ENCODE measurements at regions not wholly inside any gene's neighbourhood (a gene's known extent, or its start where the extent isn't known, plus 50 kb on each side); places are given as distances from the start of the nearest gene placed in this dataset.

DNA sequence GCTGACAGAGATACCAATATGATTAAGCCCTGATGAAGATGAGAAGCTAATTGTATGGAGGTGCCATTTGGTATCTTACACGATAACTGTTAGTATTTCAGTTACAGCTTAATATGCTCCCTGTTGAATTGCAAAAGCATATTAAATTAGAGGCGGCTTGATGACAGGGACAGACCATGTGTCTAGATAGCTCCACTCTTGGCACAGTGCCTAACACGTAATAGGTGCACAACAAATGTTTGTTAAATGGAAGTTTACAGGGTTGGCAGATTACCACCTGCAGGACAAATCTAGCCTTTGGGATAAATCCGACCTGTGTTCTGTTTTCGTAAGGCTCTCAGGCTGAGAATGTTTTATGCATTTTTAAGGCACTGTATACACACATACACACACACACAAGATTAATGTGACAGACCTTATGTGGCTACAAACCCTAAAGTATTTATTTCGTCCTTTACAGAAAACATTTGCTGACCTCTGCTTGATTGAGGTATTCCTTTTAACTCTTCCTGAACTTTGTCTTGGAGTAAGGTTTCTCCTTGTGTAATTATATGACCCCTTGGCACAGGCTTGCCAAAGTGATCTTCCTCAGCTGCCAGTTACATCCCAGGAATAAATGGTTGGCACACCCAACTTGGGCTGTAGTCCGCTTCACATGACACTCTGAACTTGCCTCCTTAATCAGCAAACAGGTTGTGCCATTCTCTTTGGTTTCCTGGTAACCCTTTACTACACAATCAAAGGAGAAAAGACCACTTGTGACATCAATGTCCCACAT lies 348.9 kb downstream of the HRH4 start:
- H3K36me3 ChIP-seq (ENCODE audit: control insufficient read depth in 4 of 4, insufficient read depth in 3 of 4, low read depth in 1 of 4, low read length in 3 of 4) = no peaks in the 10 kb centered on the region
- 66% methylated on average over 7 of the region's 7 CpGs for WGBS
- H3K4me1 ChIP-seq (ENCODE audit: control insufficient read depth in 4 of 4, insufficient read depth in 4 of 4, low read length in 3 of 4) = no peaks in the 10 kb centered on the region
- H3K4me3 ChIP-seq (ENCODE audit: low read depth in 1 of 3, low read length in 3 of 3) = no peak overlapping the region
- no peak for TF ChIP-seq GABPA (IDR thresholded peaks at IDR 0.05 in 1 of 2, conservative IDR thresholded peaks at IDR 0.05 in 1 of 2)
- no peak for TF ChIP-seq RXRA (IDR thresholded peaks at IDR 0.05)
- no peak for TF ChIP-seq JUND (IDR thresholded peaks at IDR 0.05)
- no peak for TF ChIP-seq SP1 (IDR thresholded peaks at IDR 0.05)
- TF ChIP-seq EGR1 (IDR thresholded peaks at IDR 0.05; ENCODE audit: low read depth in 2 of 2) = no peak
- TF ChIP-seq, protein P1, sequence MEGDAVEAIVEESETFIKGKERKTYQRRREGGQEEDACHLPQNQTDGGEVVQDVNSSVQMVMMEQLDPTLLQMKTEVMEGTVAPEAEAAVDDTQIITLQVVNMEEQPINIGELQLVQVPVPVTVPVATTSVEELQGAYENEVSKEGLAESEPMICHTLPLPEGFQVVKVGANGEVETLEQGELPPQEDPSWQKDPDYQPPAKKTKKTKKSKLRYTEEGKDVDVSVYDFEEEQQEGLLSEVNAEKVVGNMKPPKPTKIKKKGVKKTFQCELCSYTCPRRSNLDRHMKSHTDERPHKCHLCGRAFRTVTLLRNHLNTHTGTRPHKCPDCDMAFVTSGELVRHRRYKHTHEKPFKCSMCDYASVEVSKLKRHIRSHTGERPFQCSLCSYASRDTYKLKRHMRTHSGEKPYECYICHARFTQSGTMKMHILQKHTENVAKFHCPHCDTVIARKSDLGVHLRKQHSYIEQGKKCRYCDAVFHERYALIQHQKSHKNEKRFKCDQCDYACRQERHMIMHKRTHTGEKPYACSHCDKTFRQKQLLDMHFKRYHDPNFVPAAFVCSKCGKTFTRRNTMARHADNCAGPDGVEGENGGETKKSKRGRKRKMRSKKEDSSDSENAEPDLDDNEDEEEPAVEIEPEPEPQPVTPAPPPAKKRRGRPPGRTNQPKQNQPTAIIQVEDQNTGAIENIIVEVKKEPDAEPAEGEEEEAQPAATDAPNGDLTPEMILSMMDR (IDR thresholded peaks at IDR 0.05; ENCODE audit: low read depth, low read length, missing input control) = no peak
- no peak for TF ChIP-seq HNF4A (conservative IDR thresholded peaks at IDR 0.05)
- TF ChIP-seq FOXA1 (IDR thresholded peaks at IDR 0.05) = no peak
- TF ChIP-seq YY1 (IDR thresholded peaks at IDR 0.05) = no peak
- no peak for TF ChIP-seq RAD21 (IDR thresholded peaks at IDR 0.05)
- TF ChIP-seq, protein P2, sequence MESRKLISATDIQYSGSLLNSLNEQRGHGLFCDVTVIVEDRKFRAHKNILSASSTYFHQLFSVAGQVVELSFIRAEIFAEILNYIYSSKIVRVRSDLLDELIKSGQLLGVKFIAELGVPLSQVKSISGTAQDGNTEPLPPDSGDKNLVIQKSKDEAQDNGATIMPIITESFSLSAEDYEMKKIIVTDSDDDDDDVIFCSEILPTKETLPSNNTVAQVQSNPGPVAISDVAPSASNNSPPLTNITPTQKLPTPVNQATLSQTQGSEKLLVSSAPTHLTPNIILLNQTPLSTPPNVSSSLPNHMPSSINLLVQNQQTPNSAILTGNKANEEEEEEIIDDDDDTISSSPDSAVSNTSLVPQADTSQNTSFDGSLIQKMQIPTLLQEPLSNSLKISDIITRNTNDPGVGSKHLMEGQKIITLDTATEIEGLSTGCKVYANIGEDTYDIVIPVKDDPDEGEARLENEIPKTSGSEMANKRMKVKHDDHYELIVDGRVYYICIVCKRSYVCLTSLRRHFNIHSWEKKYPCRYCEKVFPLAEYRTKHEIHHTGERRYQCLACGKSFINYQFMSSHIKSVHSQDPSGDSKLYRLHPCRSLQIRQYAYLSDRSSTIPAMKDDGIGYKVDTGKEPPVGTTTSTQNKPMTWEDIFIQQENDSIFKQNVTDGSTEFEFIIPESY (IDR thresholded peaks at IDR 0.05) = no peak
- TF ChIP-seq HNF4G (IDR thresholded peaks at IDR 0.05) = no peak
- TF ChIP-seq ATF3 (IDR thresholded peaks at IDR 0.05) = no peak
- TF ChIP-seq FOXA2 (IDR thresholded peaks at IDR 0.05) = no peak
- no peak for TF ChIP-seq NR2F2 (IDR thresholded peaks at IDR 0.05)
- TF ChIP-seq, protein P3, sequence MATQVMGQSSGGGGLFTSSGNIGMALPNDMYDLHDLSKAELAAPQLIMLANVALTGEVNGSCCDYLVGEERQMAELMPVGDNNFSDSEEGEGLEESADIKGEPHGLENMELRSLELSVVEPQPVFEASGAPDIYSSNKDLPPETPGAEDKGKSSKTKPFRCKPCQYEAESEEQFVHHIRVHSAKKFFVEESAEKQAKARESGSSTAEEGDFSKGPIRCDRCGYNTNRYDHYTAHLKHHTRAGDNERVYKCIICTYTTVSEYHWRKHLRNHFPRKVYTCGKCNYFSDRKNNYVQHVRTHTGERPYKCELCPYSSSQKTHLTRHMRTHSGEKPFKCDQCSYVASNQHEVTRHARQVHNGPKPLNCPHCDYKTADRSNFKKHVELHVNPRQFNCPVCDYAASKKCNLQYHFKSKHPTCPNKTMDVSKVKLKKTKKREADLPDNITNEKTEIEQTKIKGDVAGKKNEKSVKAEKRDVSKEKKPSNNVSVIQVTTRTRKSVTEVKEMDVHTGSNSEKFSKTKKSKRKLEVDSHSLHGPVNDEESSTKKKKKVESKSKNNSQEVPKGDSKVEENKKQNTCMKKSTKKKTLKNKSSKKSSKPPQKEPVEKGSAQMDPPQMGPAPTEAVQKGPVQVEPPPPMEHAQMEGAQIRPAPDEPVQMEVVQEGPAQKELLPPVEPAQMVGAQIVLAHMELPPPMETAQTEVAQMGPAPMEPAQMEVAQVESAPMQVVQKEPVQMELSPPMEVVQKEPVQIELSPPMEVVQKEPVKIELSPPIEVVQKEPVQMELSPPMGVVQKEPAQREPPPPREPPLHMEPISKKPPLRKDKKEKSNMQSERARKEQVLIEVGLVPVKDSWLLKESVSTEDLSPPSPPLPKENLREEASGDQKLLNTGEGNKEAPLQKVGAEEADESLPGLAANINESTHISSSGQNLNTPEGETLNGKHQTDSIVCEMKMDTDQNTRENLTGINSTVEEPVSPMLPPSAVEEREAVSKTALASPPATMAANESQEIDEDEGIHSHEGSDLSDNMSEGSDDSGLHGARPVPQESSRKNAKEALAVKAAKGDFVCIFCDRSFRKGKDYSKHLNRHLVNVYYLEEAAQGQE (IDR thresholded peaks at IDR 0.05) = no peak
- no peak for TF ChIP-seq TAF1 (conservative IDR thresholded peaks at IDR 0.05)
- TF ChIP-seq MAX (IDR thresholded peaks at IDR 0.05) = no peak
- H3K9me3 ChIP-seq (ENCODE audit: control insufficient read depth in 4 of 4, low read length in 3 of 4) = peaks cover 0 to 4% (median 0%) of the 10 kb centered on the region in 4 donors
- H3K27ac ChIP-seq (ENCODE audit: low read depth in 1 of 2, low read length in 2 of 2) = no peak overlapping the region
- no peak overlapping the region for H3K9ac ChIP-seq (ENCODE audit: low read depth in 1 of 2, low read length in 2 of 2)
- H3K27me3 ChIP-seq (ENCODE audit: control insufficient read depth in 4 of 4, insufficient read depth in 4 of 4, low read length in 3 of 4) = no peaks in the 10 kb centered on the region
- DNase-seq (ENCODE audit: low spot score) = no peak

Data from liver (tissue), 8 donors.